Fibroblast of lung (primary cell): ENCODE measurements at regions not wholly inside any gene's neighbourhood (a gene's known extent, or its start where the extent isn't known, plus 50 kb on each side); places are given as distances from the start of the nearest gene placed in this dataset.

Source experiments
- DNase-seq, 2 donors: peaks; one replicate each; pipeline versions ENCODE4 v3.0.0 to v3.0.0-alpha.2; 2010; ENCODE audit warnings: low read depth in 2 of 2
- H2AFZ ChIP-seq: 2 replicates; pipeline ENCODE4 v1.5.1; 2012; ENCODE audit warnings: low read length, control low read depth, inconsistent platforms
- H3K27ac ChIP-seq: 2 replicates; pipeline ENCODE4 v1.5.1; 2011; ENCODE audit warnings: low read length, control low read depth; ENCODE audit not compliant: insufficient read depth
- H3K27me3 ChIP-seq: 2 replicates; pipeline ENCODE4 v1.5.1; 2011; ENCODE audit warnings: mild to moderate bottlenecking, low read length; ENCODE audit not compliant: control insufficient read depth, insufficient read depth
- H3K36me3 ChIP-seq: 2 replicates; pipeline ENCODE4 v1.5.1; 2011; ENCODE audit warnings: low read length; ENCODE audit not compliant: control insufficient read depth, insufficient read depth
- H3K4me1 ChIP-seq: 2 replicates; pipeline ENCODE4 v1.5.1; 2011; ENCODE audit warnings: low read length; ENCODE audit not compliant: control insufficient read depth, insufficient read depth; ENCODE audit errors: extremely low read depth
- H3K4me2 ChIP-seq: 2 replicates; pipeline ENCODE4 v1.5.1; 2011; ENCODE audit warnings: low read length, control low read depth; ENCODE audit not compliant: insufficient read depth; ENCODE audit errors: extremely low read depth
- H3K4me3 ChIP-seq, 4 experiments: fragments of 200-600 bp in 1 of 4; sonication (generic) in 1 of 4; replicated peaks in 1 of 4; 2 replicates each; pipeline ENCODE4 v1.5.1; 2011 to 2016; ENCODE audit warnings: low read length in 4 of 4, low read depth in 3 of 4, mild to moderate bottlenecking in 3 of 4, control low read depth in 2 of 4, inconsistent platforms in 1 of 4, mixed read lengths in 1 of 4; ENCODE audit not compliant: insufficient read depth in 1 of 4; ENCODE audit errors: control extremely low read depth in 1 of 4
- H3K79me2 ChIP-seq: 2 replicates; pipeline ENCODE4 v1.5.1; 2012; ENCODE audit warnings: mild to moderate bottlenecking, low read length, inconsistent platforms; ENCODE audit not compliant: control insufficient read depth, insufficient read depth
- H3K9ac ChIP-seq: 2 replicates; pipeline ENCODE4 v1.5.1; 2011; ENCODE audit warnings: mild to moderate bottlenecking, low read length, control low read depth; ENCODE audit not compliant: insufficient read depth
- H3K9me3 ChIP-seq: 2 replicates; pipeline ENCODE4 v1.5.1; 2012; ENCODE audit warnings: low read depth, low read length; ENCODE audit not compliant: control insufficient read depth, insufficient read depth
- H4K20me1 ChIP-seq: 2 replicates; pipeline ENCODE4 v1.5.1; 2011; ENCODE audit warnings: low read length; ENCODE audit not compliant: control insufficient read depth, insufficient read depth; ENCODE audit errors: extremely low read depth
- EZH2 ChIP-seq: IDR thresholded peaks from 2 replicates; pipeline ENCODE4 v1.5.1; 2012; ENCODE audit warnings: low read length, control low read depth, mild to moderate bottlenecking; ENCODE audit errors: missing control alignments
- TF ChIP-seq, protein P1 (sequence below), 2 donors: IDR thresholded peaks in 1 of 2; conservative IDR thresholded peaks in 1 of 2; 1 replicate in 1 of 2; 2 replicates in 1 of 2; pipeline ENCODE4 v1.5.1; 2011 to 2012; ENCODE audit warnings: low read length in 2 of 2, control low read depth in 1 of 2, inconsistent platforms in 1 of 2, low read depth in 1 of 2, mild to moderate bottlenecking in 1 of 2

DNA sequence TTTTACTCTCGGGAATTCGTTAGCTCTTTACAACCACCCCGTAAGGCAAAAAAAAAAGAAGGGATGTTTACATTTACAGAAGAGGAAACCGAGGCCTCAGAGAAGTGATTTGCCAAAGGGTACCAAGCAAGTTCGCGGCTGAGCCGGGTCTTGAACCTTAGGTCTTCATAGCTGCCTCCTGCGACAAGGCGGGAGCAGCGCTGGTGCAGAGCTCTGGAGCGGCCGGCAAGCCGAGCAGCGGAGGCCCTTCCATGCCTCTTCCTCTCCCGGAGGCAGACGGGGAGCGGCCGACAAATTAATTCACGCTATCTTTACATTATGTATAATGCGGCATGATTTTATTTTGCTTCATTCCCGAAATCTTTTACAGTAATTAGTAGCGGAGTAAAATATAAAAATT, 536.3 kb downstream of the INSC start:
- no peaks in the 10 kb centered on the region for H3K9me3 ChIP-seq
- no peaks in the 10 kb centered on the region for H3K27me3 ChIP-seq
- no peak overlapping the region for H3K4me3 ChIP-seq
- no peaks in the 10 kb centered on the region for H3K36me3 ChIP-seq
- no peaks in the 10 kb centered on the region for H3K79me2 ChIP-seq
- peak overlapping the region; percentile 69 for H3K4me2 ChIP-seq
- no peak overlapping the region for H3K27ac ChIP-seq
- H4K20me1 ChIP-seq: no peaks in the 10 kb centered on the region
- H3K4me1 ChIP-seq: peaks cover 10% of the 10 kb centered on the region
- H2AFZ ChIP-seq: no peak overlapping the region
- no peak overlapping the region for H3K9ac ChIP-seq
- no peak for DNase-seq
- TF ChIP-seq, protein P1, sequence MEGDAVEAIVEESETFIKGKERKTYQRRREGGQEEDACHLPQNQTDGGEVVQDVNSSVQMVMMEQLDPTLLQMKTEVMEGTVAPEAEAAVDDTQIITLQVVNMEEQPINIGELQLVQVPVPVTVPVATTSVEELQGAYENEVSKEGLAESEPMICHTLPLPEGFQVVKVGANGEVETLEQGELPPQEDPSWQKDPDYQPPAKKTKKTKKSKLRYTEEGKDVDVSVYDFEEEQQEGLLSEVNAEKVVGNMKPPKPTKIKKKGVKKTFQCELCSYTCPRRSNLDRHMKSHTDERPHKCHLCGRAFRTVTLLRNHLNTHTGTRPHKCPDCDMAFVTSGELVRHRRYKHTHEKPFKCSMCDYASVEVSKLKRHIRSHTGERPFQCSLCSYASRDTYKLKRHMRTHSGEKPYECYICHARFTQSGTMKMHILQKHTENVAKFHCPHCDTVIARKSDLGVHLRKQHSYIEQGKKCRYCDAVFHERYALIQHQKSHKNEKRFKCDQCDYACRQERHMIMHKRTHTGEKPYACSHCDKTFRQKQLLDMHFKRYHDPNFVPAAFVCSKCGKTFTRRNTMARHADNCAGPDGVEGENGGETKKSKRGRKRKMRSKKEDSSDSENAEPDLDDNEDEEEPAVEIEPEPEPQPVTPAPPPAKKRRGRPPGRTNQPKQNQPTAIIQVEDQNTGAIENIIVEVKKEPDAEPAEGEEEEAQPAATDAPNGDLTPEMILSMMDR (conservative IDR thresholded peaks at IDR 0.05 in 1 of 2, IDR thresholded peaks at IDR 0.05 in 1 of 2; ENCODE audit: low read depth in 1 of 2, low read length in 2 of 2): no peak
- no peak for TF ChIP-seq EZH2

DNA sequence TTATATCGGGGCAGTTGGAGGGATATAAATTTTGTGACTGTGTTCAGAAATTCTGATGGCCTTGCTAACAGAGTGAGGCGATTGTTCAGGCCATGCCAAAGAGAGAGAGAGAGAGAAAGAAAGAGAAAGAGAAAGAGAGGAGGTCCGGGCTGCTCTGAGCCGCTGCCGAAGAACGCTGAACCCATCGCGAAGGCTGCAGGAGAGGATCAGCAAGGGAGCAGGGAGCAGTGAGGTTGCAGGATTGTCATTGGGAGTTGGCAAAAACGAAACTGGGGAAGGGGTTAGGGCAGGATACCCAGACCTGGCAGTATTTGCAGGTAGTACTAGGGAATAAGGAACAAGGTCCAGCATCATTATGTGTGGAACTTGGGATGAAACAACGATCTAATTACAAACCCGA, 537.1 kb downstream of the INSC start:
- TF ChIP-seq, protein P1 (conservative IDR thresholded peaks at IDR 0.05 in 1 of 2, IDR thresholded peaks at IDR 0.05 in 1 of 2; ENCODE audit: low read depth in 1 of 2, low read length in 2 of 2): no peak
- TF ChIP-seq EZH2: no peak
- Histone ChIP-seq H3K27ac (no peak overlapping the region), H3K36me3 (no peaks in the 10 kb centered on the region), H3K9me3 (no peaks in the 10 kb centered on the region), H3K4me3 (peak overlapping the region; percentile 5 to 44 (median 32)), H2AFZ (peak overlapping the region; percentile 56), H3K79me2 (no peaks in the 10 kb centered on the region), H4K20me1 (no peaks in the 10 kb centered on the region), H3K27me3 (no peaks in the 10 kb centered on the region), H3K9ac (no peak overlapping the region), H3K4me2 (peak overlapping the region; percentile 69), H3K4me1 (peaks cover 10% of the 10 kb centered on the region)
- DNase-seq: peak in 1 of 2 donors; percentile 25

DNA sequence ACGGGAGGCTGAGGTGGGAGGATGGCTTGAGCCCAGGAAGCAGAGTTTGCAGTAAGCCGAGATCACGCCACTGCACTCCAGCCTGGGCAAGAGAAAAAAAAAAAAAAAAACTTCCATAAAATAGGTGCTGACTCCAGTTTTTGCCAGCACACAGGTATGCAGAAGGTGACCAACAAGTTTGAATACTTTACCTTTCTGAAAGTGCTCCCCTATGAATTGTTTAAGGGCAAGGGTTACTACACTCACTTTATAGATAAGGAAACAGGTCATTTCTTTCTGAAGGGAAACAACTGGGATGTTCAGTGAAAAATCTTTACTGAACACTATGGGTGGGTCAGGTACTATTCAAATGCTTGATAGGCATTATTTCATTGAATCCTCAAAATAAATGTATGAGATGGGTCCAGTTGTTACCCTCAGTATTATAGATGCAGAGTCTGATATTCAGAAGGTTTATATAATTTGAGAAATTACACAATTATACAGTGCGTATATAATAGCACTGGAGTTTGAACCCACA, 538.5 kb downstream of the INSC start:
- H2AFZ ChIP-seq: no peak overlapping the region
- peaks cover 10% of the 10 kb centered on the region for H3K4me1 ChIP-seq
- H3K27me3 ChIP-seq: no peaks in the 10 kb centered on the region
- H3K9ac ChIP-seq: no peak overlapping the region
- no peak for DNase-seq
- no peak overlapping the region for H3K27ac ChIP-seq
- H4K20me1 ChIP-seq: no peaks in the 10 kb centered on the region
- H3K9me3 ChIP-seq: no peaks in the 10 kb centered on the region
- no peak overlapping the region for H3K4me3 ChIP-seq
- H3K4me2 ChIP-seq: no peak overlapping the region
- no peaks in the 10 kb centered on the region for H3K79me2 ChIP-seq
- TF ChIP-seq, protein P1 (conservative IDR thresholded peaks at IDR 0.05 in 1 of 2, IDR thresholded peaks at IDR 0.05 in 1 of 2; ENCODE audit: low read depth in 1 of 2, low read length in 2 of 2): no peak
- TF ChIP-seq EZH2: no peak
- no peaks in the 10 kb centered on the region for H3K36me3 ChIP-seq
